ENCODE measurements at regions not wholly inside any gene's neighbourhood (a gene's known extent, or its start where the extent isn't known, plus 50 kb on each side); places are given as distances from the start of the nearest gene placed in this dataset.

GRCh38 chr14:49191380-49191779, 394.8 kb downstream of the RPS29 start:
- no peak for TF ChIP-seq CTCF (IDR thresholded peaks at IDR 0.05)
- no peak for TF ChIP-seq POLR2A (IDR thresholded peaks at IDR 0.05)
